ENCODE measurements at regions not wholly inside any gene's neighbourhood (a gene's known extent, or its start where the extent isn't known, plus 50 kb on each side); places are given as distances from the start of the nearest gene placed in this dataset.

- no peak overlapping the region for H3K4me3 ChIP-seq (ENCODE audit: control insufficient read depth in 2 of 3, extremely low read depth in 1 of 3, insufficient read depth in 2 of 3, low read depth in 1 of 3, low read length in 3 of 3)
- H3K9me3 ChIP-seq (ENCODE audit: control insufficient read depth, low read depth, low read length): no peaks in the 10 kb centered on the region
- H3K4me2 ChIP-seq (ENCODE audit: control insufficient read depth, extremely low read depth, insufficient read depth, low read depth, low read length): no peak overlapping the region
- H3K4me1 ChIP-seq (ENCODE audit: control insufficient read depth, extremely low read depth, insufficient read depth, low read length): no peaks in the 10 kb centered on the region
- H2AFZ ChIP-seq (ENCODE audit: control insufficient read depth, low read length): no peak overlapping the region
- no peaks in the 10 kb centered on the region for H4K20me1 ChIP-seq (ENCODE audit: control insufficient read depth, extremely low read depth, insufficient read depth, low read length)
- dilution Hi-C loops (cut with MboI; ENCODE audit: extremely low pct_ligation_motif_present, low sequenced_read_pairs): no loop called here
- no peak overlapping the region for H3K9ac ChIP-seq (ENCODE audit: control insufficient read depth, extremely low read depth, insufficient read depth, low read length)
- H3K9me1 ChIP-seq (ENCODE audit: control insufficient read depth, extremely low read depth, insufficient read depth, low read length): no peaks in the 10 kb centered on the region
- DNase-seq (ENCODE audit: low read depth, low spot score) (no peak), FAIRE-seq (no peak)
- no peaks in the 10 kb centered on the region for H3K36me3 ChIP-seq (ENCODE audit: control insufficient read depth in 2 of 2, extremely low read depth in 1 of 2, insufficient read depth in 2 of 2, low read length in 2 of 2)
- no peaks in the 10 kb centered on the region for H3K79me2 ChIP-seq (ENCODE audit: control insufficient read depth, insufficient read depth, low read length)
- H3K27ac ChIP-seq (ENCODE audit: control insufficient read depth, insufficient read depth, low read length): no peak overlapping the region
- peaks cover 43% of the 10 kb centered on the region for H3K27me3 ChIP-seq (ENCODE audit: control insufficient read depth, extremely low read depth, insufficient read depth, low read length)
- TF ChIP-seq EZH2 (IDR thresholded peaks at IDR 0.05; ENCODE audit: low read length): no peak
These were observed 95.6 kb upstream of the FOXP4 start for GRCh38 chr6:41450581-41450980.

GRCh38 chr6:41451039-41451438, 95.1 kb upstream of the FOXP4 start:
- no peaks in the 10 kb centered on the region for H4K20me1 ChIP-seq (ENCODE audit: control insufficient read depth, extremely low read depth, insufficient read depth, low read length)
- peaks cover 43% of the 10 kb centered on the region for H3K27me3 ChIP-seq (ENCODE audit: control insufficient read depth, extremely low read depth, insufficient read depth, low read length)
- FAIRE-seq (no peak), DNase-seq (ENCODE audit: low read depth, low spot score) (no peak)
- no peak overlapping the region for H3K4me2 ChIP-seq (ENCODE audit: control insufficient read depth, extremely low read depth, insufficient read depth, low read depth, low read length)
- no peak overlapping the region for H2AFZ ChIP-seq (ENCODE audit: control insufficient read depth, low read length)
- H3K4me1 ChIP-seq (ENCODE audit: control insufficient read depth, extremely low read depth, insufficient read depth, low read length): no peaks in the 10 kb centered on the region
- H3K9ac ChIP-seq (ENCODE audit: control insufficient read depth, extremely low read depth, insufficient read depth, low read length): no peak overlapping the region
- H3K4me3 ChIP-seq (ENCODE audit: control insufficient read depth in 2 of 3, extremely low read depth in 1 of 3, insufficient read depth in 2 of 3, low read depth in 1 of 3, low read length in 3 of 3): no peak overlapping the region
- dilution Hi-C loops (cut with MboI; ENCODE audit: extremely low pct_ligation_motif_present, low sequenced_read_pairs): no loop called here
- no peaks in the 10 kb centered on the region for H3K9me1 ChIP-seq (ENCODE audit: control insufficient read depth, extremely low read depth, insufficient read depth, low read length)
- TF ChIP-seq EZH2 (IDR thresholded peaks at IDR 0.05; ENCODE audit: low read length): peak; percentile 20
- TF ChIP-seq, protein P1, sequence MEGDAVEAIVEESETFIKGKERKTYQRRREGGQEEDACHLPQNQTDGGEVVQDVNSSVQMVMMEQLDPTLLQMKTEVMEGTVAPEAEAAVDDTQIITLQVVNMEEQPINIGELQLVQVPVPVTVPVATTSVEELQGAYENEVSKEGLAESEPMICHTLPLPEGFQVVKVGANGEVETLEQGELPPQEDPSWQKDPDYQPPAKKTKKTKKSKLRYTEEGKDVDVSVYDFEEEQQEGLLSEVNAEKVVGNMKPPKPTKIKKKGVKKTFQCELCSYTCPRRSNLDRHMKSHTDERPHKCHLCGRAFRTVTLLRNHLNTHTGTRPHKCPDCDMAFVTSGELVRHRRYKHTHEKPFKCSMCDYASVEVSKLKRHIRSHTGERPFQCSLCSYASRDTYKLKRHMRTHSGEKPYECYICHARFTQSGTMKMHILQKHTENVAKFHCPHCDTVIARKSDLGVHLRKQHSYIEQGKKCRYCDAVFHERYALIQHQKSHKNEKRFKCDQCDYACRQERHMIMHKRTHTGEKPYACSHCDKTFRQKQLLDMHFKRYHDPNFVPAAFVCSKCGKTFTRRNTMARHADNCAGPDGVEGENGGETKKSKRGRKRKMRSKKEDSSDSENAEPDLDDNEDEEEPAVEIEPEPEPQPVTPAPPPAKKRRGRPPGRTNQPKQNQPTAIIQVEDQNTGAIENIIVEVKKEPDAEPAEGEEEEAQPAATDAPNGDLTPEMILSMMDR (optimal IDR thresholded peaks at IDR 0.05 in 1 of 3, IDR thresholded peaks at IDR 0.05 in 1 of 3, conservative IDR thresholded peaks at IDR 0.05 in 1 of 3; ENCODE audit: extremely low read depth in 1 of 3, insufficient read depth in 2 of 3, low read length in 3 of 3): peak in 2 of 3 experiments; percentile 15 to 42
- no peak overlapping the region for H3K27ac ChIP-seq (ENCODE audit: control insufficient read depth, insufficient read depth, low read length)
- H3K79me2 ChIP-seq (ENCODE audit: control insufficient read depth, insufficient read depth, low read length): no peaks in the 10 kb centered on the region
- no peaks in the 10 kb centered on the region for H3K36me3 ChIP-seq (ENCODE audit: control insufficient read depth in 2 of 2, extremely low read depth in 1 of 2, insufficient read depth in 2 of 2, low read length in 2 of 2)
- H3K9me3 ChIP-seq (ENCODE audit: control insufficient read depth, low read depth, low read length): no peaks in the 10 kb centered on the region

- H3K4me1 ChIP-seq (ENCODE audit: control insufficient read depth, extremely low read depth, insufficient read depth, low read length): no peaks in the 10 kb centered on the region
- TF ChIP-seq, protein P1 (optimal IDR thresholded peaks at IDR 0.05 in 1 of 3, IDR thresholded peaks at IDR 0.05 in 1 of 3, conservative IDR thresholded peaks at IDR 0.05 in 1 of 3; ENCODE audit: extremely low read depth in 1 of 3, insufficient read depth in 2 of 3, low read length in 3 of 3): no peak
- peak; percentile 61 for TF ChIP-seq EZH2 (IDR thresholded peaks at IDR 0.05; ENCODE audit: low read length)
- no peak for DNase-seq (ENCODE audit: low read depth, low spot score)
- dilution Hi-C loops (cut with MboI; ENCODE audit: extremely low pct_ligation_motif_present, low sequenced_read_pairs): no loop called here
- no peaks in the 10 kb centered on the region for H3K9me1 ChIP-seq (ENCODE audit: control insufficient read depth, extremely low read depth, insufficient read depth, low read length)
- H3K79me2 ChIP-seq (ENCODE audit: control insufficient read depth, insufficient read depth, low read length): no peaks in the 10 kb centered on the region
- peaks cover 46% of the 10 kb centered on the region for H3K27me3 ChIP-seq (ENCODE audit: control insufficient read depth, extremely low read depth, insufficient read depth, low read length)
- no peak overlapping the region for H3K9ac ChIP-seq (ENCODE audit: control insufficient read depth, extremely low read depth, insufficient read depth, low read length)
- no peak overlapping the region for H3K4me3 ChIP-seq (ENCODE audit: control insufficient read depth in 2 of 3, extremely low read depth in 1 of 3, insufficient read depth in 2 of 3, low read depth in 1 of 3, low read length in 3 of 3)
- H3K4me2 ChIP-seq (ENCODE audit: control insufficient read depth, extremely low read depth, insufficient read depth, low read depth, low read length): no peak overlapping the region
- H3K9me3 ChIP-seq (ENCODE audit: control insufficient read depth, low read depth, low read length): no peaks in the 10 kb centered on the region
- no peak overlapping the region for H2AFZ ChIP-seq (ENCODE audit: control insufficient read depth, low read length)
- no peaks in the 10 kb centered on the region for H3K36me3 ChIP-seq (ENCODE audit: control insufficient read depth in 2 of 2, extremely low read depth in 1 of 2, insufficient read depth in 2 of 2, low read length in 2 of 2)
- FAIRE-seq: no peak
- H3K27ac ChIP-seq (ENCODE audit: control insufficient read depth, insufficient read depth, low read length): no peak overlapping the region
- H4K20me1 ChIP-seq (ENCODE audit: control insufficient read depth, extremely low read depth, insufficient read depth, low read length): no peaks in the 10 kb centered on the region
These were observed 94.5 kb upstream of the FOXP4 start for GRCh38 chr6:41451515-41452163.

Data from keratinocyte (primary cell).